ENCODE measurements at regions not wholly inside any gene's neighbourhood (a gene's known extent, or its start where the extent isn't known, plus 50 kb on each side); places are given as distances from the start of the nearest gene placed in this dataset.

DNA sequence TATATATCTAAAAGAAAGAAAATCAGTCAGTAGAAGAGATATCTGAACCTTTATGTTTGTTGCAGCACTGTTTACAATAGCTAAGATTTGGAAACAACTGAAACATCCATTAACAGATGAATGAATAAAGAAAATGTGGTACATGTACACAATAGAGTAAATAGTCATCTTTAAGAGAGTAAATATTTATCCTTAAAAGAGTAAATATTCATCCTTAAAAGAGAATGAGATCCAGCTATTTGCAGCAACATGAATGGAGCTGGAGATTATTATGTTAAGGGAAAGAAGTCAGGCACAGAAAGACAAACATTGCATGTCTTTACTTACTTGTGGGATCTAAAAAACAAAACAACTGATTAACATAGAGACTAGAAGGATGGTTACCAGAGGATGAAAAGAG, 197.0 kb upstream of the CBLB start:
- TF ChIP-seq, protein P1, sequence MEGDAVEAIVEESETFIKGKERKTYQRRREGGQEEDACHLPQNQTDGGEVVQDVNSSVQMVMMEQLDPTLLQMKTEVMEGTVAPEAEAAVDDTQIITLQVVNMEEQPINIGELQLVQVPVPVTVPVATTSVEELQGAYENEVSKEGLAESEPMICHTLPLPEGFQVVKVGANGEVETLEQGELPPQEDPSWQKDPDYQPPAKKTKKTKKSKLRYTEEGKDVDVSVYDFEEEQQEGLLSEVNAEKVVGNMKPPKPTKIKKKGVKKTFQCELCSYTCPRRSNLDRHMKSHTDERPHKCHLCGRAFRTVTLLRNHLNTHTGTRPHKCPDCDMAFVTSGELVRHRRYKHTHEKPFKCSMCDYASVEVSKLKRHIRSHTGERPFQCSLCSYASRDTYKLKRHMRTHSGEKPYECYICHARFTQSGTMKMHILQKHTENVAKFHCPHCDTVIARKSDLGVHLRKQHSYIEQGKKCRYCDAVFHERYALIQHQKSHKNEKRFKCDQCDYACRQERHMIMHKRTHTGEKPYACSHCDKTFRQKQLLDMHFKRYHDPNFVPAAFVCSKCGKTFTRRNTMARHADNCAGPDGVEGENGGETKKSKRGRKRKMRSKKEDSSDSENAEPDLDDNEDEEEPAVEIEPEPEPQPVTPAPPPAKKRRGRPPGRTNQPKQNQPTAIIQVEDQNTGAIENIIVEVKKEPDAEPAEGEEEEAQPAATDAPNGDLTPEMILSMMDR (IDR thresholded peaks at IDR 0.05 in 4 of 5, conservative IDR thresholded peaks at IDR 0.05 in 1 of 5), result no peak
- TF ChIP-seq POLR2A (IDR thresholded peaks at IDR 0.05), result no peak
